ENCODE measurements at regions not wholly inside any gene's neighbourhood (a gene's known extent, or its start where the extent isn't known, plus 50 kb on each side); places are given as distances from the start of the nearest gene placed in this dataset.
A peak's percentile ranks its signal among the peaks of the same experiment; 100 is the strongest.

GRCh38 chr4:122100508-122100907 is 51.6 kb upstream of the BLTP1 start (continued):
- TF ChIP-seq KDM4A (IDR thresholded peaks at IDR 0.05; ENCODE audit: low read depth, low read length, severe bottlenecking) (no peak), SIX5 (IDR thresholded peaks at IDR 0.05; ENCODE audit: low read depth, low read length) (no peak), RAD21 (IDR thresholded peaks at IDR 0.05 in 1 of 2, conservative IDR thresholded peaks at IDR 0.05 in 1 of 2; ENCODE audit: low read depth in 2 of 2, low read length in 2 of 2) (no peak), CTCF (IDR thresholded peaks at IDR 0.05; ENCODE audit: control extremely low read depth in 1 of 3, insufficient read depth in 1 of 3, low read depth in 1 of 3, low read length in 3 of 3) (no peak), TAF7 (optimal IDR thresholded peaks at IDR 0.05; ENCODE audit: borderline replicate concordance, low read depth, low read length) (no peak), CBX5 (IDR thresholded peaks at IDR 0.05; ENCODE audit: low read depth, low read length) (no peak), SUZ12 (IDR thresholded peaks at IDR 0.05; ENCODE audit: low read length) (no peak), ZNF274 (IDR thresholded peaks at IDR 0.05; ENCODE audit: borderline replicate concordance, extremely low read depth, low read length) (no peak), EZH2 (IDR thresholded peaks at IDR 0.05; ENCODE audit: low read depth, low read length, severe bottlenecking) (no peak), ATF2 (IDR thresholded peaks at IDR 0.05; ENCODE audit: low read length) (no peak), POLR2AphosphoS5 (IDR thresholded peaks at IDR 0.05; ENCODE audit: low read depth, low read length) (no peak), CBX8 (IDR thresholded peaks at IDR 0.05; ENCODE audit: borderline replicate concordance, low read depth, low read length) (no peak), JUN (IDR thresholded peaks at IDR 0.05; ENCODE audit: low read depth, low read length) (no peak), PHF8 (conservative IDR thresholded peaks at IDR 0.05; ENCODE audit: low read depth, low read length) (no peak), TEAD4 (IDR thresholded peaks at IDR 0.05; ENCODE audit: low read depth, low read length) (peak; percentile 42; the same call in 1 of the 2 replicates), NRF1 (IDR thresholded peaks at IDR 0.05; ENCODE audit: low read depth, low read length) (no peak), BACH1 (IDR thresholded peaks at IDR 0.05; ENCODE audit: low read length) (no peak), CREB1 (IDR thresholded peaks at IDR 0.05) (no peak), SRF (IDR thresholded peaks at IDR 0.05; ENCODE audit: low read depth, low read length) (no peak), HDAC2 (IDR thresholded peaks at IDR 0.05; ENCODE audit: borderline replicate concordance in 1 of 2, low read depth in 2 of 2, low read length in 2 of 2) (peak; percentile 81 to 83; a peak in 2 of 4 replicates), SIN3A (conservative IDR thresholded peaks at IDR 0.05 in 1 of 2, IDR thresholded peaks at IDR 0.05 in 1 of 2; ENCODE audit: low read depth in 1 of 2, low read length in 2 of 2) (no peak)

All from H1 (cell line).